22Rv1 (cell line): ENCODE measurements at regions not wholly inside any gene's neighbourhood (a gene's known extent, or its start where the extent isn't known, plus 50 kb on each side); places are given as distances from the start of the nearest gene placed in this dataset.
A peak's percentile ranks its signal among the peaks of the same experiment; 100 is the strongest.

Source experiments
- H3K27ac ChIP-seq: fragments of 450-650 bp; 2 replicates; pipeline ENCODE4 v1.5.1; 2017
- CTCF ChIP-seq: fragments of 450-650 bp; IDR thresholded peaks from 2 replicates; pipeline ENCODE4 v1.5.1; 2017; ENCODE audit warnings: mild to moderate bottlenecking
- ZFX ChIP-seq: fragments of 450-650 bp; IDR thresholded peaks from 2 replicates; pipeline ENCODE4 v1.6.1; 2017; ENCODE audit warnings: antibody characterized with exemption, borderline replicate concordance

DNA sequence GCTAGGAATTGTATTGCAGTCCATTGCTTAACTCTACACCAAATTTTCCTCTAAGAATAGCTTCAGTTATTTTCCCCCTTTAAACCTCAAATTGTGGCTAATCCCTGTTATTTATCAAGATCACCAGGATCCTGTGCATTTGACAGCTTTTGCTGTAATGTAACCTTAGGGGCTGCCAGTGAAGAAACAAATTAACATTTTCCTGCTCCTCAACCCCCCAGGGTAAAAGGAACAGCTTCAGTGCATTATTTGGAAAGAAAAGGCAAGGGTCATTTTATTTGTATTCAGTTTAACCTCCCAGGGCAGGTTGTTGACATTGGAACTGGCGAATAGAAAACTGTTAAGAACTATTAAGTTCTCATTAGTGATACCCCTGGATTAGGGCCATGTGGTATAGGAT lies 57.0 kb downstream of the PCDH20 start:
- TF ChIP-seq ZFX: no peak
- TF ChIP-seq CTCF: no peak
- no peak overlapping the region for H3K27ac ChIP-seq

- no peak for TF ChIP-seq ZFX
- TF ChIP-seq CTCF: no peak
- H3K27ac ChIP-seq: no peak overlapping the region
Measured at GRCh38 chr13:61350341-61350740, 65.3 kb downstream of the PCDH20 start.

DNA sequence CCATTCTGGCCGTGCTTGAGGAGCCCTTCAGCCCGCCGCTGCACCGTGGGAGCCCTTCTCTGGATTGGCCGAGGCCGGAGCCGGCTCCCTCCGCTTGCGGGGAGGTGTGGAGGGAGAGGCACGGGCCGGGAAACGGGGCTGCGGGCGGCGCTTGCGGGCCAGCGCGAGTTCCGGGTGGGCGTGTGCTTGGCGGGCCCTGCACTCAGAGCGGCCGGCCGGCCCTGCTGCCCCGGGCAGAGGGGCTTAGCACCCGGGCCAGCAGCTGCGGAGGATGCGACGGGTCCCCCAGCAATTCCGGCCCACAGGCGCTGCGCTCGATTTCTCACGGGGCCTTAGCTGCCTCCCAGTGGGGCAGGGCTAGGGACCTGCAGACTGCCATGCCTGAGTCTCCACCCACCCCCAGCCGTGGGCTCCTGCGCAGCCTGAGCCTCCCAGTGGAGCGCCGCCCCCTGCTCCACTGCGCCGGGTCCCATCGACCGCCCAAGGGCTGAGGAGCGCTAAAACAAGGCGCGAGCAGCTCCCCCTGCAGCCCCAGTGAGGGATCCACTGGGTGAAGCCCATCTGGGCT lies 76.5 kb downstream of the PCDH20 start:
- no peak for TF ChIP-seq ZFX
- TF ChIP-seq CTCF: no peak
- H3K27ac ChIP-seq: no peak overlapping the region

DNA sequence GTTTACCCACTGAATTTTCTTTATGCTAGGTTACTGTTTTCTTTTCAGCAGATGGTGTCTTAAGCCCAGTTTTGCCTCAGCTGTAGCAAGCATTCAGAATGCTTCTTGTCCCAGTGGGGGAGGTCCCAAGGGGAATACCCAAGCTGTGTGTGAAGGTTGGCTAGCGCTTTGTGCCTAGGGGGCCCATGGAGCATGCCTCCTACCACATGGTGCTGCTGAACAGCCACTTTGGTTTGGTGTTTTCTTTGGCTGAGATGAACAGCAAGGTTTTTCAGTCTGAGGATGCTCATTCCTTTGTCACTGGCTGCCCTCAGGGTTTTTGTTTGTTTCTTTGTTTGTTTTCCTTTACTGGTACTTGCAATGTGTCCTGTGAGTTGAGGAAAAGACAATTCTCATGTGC lies 99.0 kb downstream of the PCDH20 start:
- TF ChIP-seq ZFX (no peak), CTCF (no peak)
- H3K27ac ChIP-seq: no peak overlapping the region

- TF ChIP-seq CTCF (no peak), ZFX (no peak)
- H3K27ac ChIP-seq: no peak overlapping the region
Measured at GRCh38 chr13:61294467-61295191, 121.0 kb downstream of the PCDH20 start.

GRCh38 chr13:61286148-61286745 lies 129.4 kb downstream of the PCDH20 start:
- TF ChIP-seq CTCF (peak; percentile 85), ZFX (no peak)
- no peak overlapping the region for H3K27ac ChIP-seq
